MM.1S (cell line): ENCODE measurements at regions not wholly inside any gene's neighbourhood (a gene's known extent, or its start where the extent isn't known, plus 50 kb on each side); places are given as distances from the start of the nearest gene placed in this dataset.

Experiments used
- DNase-seq: peaks from one replicate; pipeline ENCODE4 v3.0.0-alpha.2; 2015
- H2AFZ ChIP-seq: fragments of 300-600 bp; sonication (generic); 2 replicates; pipeline ENCODE4 v1.6.0; 2016; ENCODE audit warnings: antibody characterized with exemption, low read length
- H3F3A ChIP-seq: fragments of 300-600 bp; sonication (generic); 2 replicates; pipeline ENCODE4 v1.6.1; 2016; ENCODE audit warnings: mild to moderate bottlenecking, antibody characterized with exemption, low read length, moderate library complexity, mixed read lengths; ENCODE audit not compliant: insufficient read depth
- H3K27ac ChIP-seq: fragments of 300-600 bp; sonication (generic); 2 replicates; pipeline ENCODE4 v1.5.1; 2016; ENCODE audit warnings: mild to moderate bottlenecking, low read length
- H3K27me3 ChIP-seq: fragments of 300-600 bp; sonication (generic); replicated peaks from 2 replicates; pipeline ENCODE4 v1.6.0; 2016; ENCODE audit warnings: low read length; ENCODE audit not compliant: insufficient read depth
- H3K36me3 ChIP-seq: fragments of 300-600 bp; sonication (generic); replicated peaks from 2 replicates; pipeline ENCODE4 v1.6.1; 2016; ENCODE audit warnings: mild to moderate bottlenecking, low read length, mixed read lengths; ENCODE audit not compliant: insufficient read depth
- H3K4me1 ChIP-seq: fragments of 300-600 bp; sonication (generic); 2 replicates; pipeline ENCODE4 v1.6.1; 2016; ENCODE audit warnings: low read length, mixed read lengths
- H3K4me2 ChIP-seq: fragments of 300-600 bp; sonication (generic); 2 replicates; pipeline ENCODE4 v1.6.0; 2016; ENCODE audit warnings: low read depth, low read length
- H3K4me3 ChIP-seq: fragments of 300-600 bp; sonication (generic); 2 replicates; pipeline ENCODE4 v1.5.1; 2016; ENCODE audit warnings: low read length, mixed read lengths
- H3K79me2 ChIP-seq: fragments of 300-600 bp; sonication (generic); 2 replicates; pipeline ENCODE4 v1.6.1; 2016; ENCODE audit warnings: mixed run types, low read length, mixed read lengths
- H3K9ac ChIP-seq: fragments of 300-600 bp; sonication (generic); 2 replicates; pipeline ENCODE4 v1.6.1; 2016; ENCODE audit warnings: low read length, mixed read lengths
- H3K9me2 ChIP-seq: fragments of 300-600 bp; sonication (generic); replicated peaks from 2 replicates; pipeline ENCODE4 v1.6.1; 2016; ENCODE audit warnings: mild to moderate bottlenecking, low read length, mixed read lengths; ENCODE audit not compliant: insufficient read depth
- H3K9me3 ChIP-seq: fragments of 300-600 bp; sonication (generic); replicated peaks from 2 replicates; pipeline ENCODE4 v1.6.1; 2016; ENCODE audit warnings: mild to moderate bottlenecking, low read length, mixed read lengths; ENCODE audit not compliant: insufficient read depth
- H4K20me1 ChIP-seq: fragments of 300-600 bp; sonication (generic); 2 replicates; pipeline ENCODE4 v1.6.1; 2016; ENCODE audit warnings: mild to moderate bottlenecking, low read length, moderate library complexity, mixed read lengths; ENCODE audit not compliant: insufficient read depth
- EZH2 ChIP-seq: fragments of 300-600 bp; sonication (generic); optimal IDR thresholded peaks from 2 replicates; pipeline ENCODE3; 2017; ENCODE audit warnings: low read depth, mild to moderate bottlenecking, antibody characterized with exemption, low read length, mixed read lengths
- EZH2phosphoT487 ChIP-seq: fragments of 300-600 bp; sonication (generic); IDR thresholded peaks from 2 replicates; pipeline ENCODE4 v1.6.1; 2018; ENCODE audit warnings: antibody characterized with exemption, low read length
- TF ChIP-seq, protein P1 (sequence below): fragments of 300-600 bp; sonication (generic); IDR thresholded peaks from 2 replicates; pipeline ENCODE4 v1.5.1; 2016; ENCODE audit warnings: antibody characterized with exemption, low read length, mixed read lengths

DNA sequence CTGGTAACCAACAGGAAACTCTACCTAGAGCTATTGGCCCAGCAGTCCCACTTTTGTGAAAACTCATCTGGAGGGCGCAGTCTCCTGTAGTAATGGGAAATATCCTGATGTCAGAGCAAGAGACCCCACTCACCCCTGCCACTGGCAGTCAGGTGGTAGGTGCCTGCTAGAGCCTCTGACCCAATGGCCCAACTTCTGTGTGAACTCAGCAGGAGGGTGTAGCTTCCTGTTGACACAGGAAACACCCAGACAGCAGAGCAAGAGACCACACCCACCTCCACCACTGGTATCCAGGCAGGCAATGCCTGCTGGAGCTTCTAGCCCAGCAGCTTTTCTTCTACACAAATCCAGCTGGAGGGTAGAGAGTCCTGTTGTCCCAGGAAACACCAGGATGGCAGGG lies 1176.8 kb upstream of the PRR20A start:
- Histone ChIP-seq H3K9ac (no peak overlapping the region), H3F3A (no peaks in the 10 kb centered on the region), H3K79me2 (no peaks in the 10 kb centered on the region), H3K9me2 (no peaks in the 10 kb centered on the region), H3K4me2 (no peak overlapping the region), H3K9me3 (no peaks in the 10 kb centered on the region), H3K4me3 (no peak overlapping the region), H2AFZ (no peak overlapping the region), H4K20me1 (no peaks in the 10 kb centered on the region), H3K27me3 (no peaks in the 10 kb centered on the region), H3K36me3 (no peaks in the 10 kb centered on the region), H3K27ac (no peak overlapping the region), H3K4me1 (no peaks in the 10 kb centered on the region)
- no peak for DNase-seq
- TF ChIP-seq EZH2phosphoT487 (no peak), EZH2 (no peak)
- TF ChIP-seq, protein P1, sequence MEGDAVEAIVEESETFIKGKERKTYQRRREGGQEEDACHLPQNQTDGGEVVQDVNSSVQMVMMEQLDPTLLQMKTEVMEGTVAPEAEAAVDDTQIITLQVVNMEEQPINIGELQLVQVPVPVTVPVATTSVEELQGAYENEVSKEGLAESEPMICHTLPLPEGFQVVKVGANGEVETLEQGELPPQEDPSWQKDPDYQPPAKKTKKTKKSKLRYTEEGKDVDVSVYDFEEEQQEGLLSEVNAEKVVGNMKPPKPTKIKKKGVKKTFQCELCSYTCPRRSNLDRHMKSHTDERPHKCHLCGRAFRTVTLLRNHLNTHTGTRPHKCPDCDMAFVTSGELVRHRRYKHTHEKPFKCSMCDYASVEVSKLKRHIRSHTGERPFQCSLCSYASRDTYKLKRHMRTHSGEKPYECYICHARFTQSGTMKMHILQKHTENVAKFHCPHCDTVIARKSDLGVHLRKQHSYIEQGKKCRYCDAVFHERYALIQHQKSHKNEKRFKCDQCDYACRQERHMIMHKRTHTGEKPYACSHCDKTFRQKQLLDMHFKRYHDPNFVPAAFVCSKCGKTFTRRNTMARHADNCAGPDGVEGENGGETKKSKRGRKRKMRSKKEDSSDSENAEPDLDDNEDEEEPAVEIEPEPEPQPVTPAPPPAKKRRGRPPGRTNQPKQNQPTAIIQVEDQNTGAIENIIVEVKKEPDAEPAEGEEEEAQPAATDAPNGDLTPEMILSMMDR, result no peak

DNA sequence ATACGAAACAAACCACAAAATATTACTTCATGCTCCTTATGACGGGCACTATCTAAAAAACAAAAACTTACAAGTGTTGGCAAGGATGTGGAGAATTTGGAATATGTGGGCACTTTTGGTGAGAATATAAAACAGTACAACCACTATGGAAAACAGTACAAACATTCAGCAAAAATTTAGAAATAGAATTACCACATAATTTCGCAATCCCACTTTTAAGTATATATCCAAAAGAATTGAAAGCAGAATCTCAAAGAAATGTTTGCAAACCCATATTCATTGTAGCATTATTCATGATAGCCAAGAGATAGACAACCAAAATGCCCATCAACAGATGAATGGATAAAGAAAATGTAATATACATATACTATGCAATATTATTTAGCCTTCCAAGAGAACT lies 1173.7 kb upstream of the PRR20A start:
- H3K4me1 ChIP-seq, result no peaks in the 10 kb centered on the region
- H3F3A ChIP-seq, result no peaks in the 10 kb centered on the region
- no peaks in the 10 kb centered on the region for H3K27me3 ChIP-seq
- H3K27ac ChIP-seq, result no peak overlapping the region
- H3K4me3 ChIP-seq, result no peak overlapping the region
- no peaks in the 10 kb centered on the region for H3K36me3 ChIP-seq
- no peaks in the 10 kb centered on the region for H4K20me1 ChIP-seq
- TF ChIP-seq, protein P1, result no peak
- TF ChIP-seq EZH2phosphoT487 (no peak), EZH2 (no peak)
- no peaks in the 10 kb centered on the region for H3K79me2 ChIP-seq
- DNase-seq, result no peak
- no peaks in the 10 kb centered on the region for H3K9me2 ChIP-seq
- H3K4me2 ChIP-seq, result no peak overlapping the region
- no peak overlapping the region for H2AFZ ChIP-seq
- no peak overlapping the region for H3K9ac ChIP-seq
- no peaks in the 10 kb centered on the region for H3K9me3 ChIP-seq

DNA sequence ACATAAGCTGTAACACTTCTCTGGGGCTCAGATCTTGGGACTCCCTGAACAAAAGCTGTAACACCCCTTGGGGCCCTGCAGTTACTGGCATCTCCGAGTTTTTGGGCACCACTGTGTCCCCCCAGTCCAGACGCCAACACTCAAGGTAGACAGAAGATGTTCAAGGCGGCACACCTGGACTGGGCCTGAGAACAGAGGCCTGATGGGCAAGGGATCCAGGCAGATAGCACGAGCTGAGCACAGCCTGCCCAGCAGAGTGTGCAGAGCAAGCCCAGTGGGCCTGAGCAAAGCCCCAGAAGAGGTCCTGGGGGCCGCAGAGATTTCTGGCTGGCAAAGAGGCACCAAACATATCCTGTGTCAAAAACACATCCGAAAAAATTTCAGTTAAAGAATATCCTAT lies 1163.3 kb upstream of the PRR20A start:
- no peaks in the 10 kb centered on the region for H3K9me3 ChIP-seq
- H3K4me1 ChIP-seq, result no peaks in the 10 kb centered on the region

More for the DNA sequence above, 1163.3 kb upstream of the PRR20A start:
- H3F3A ChIP-seq, result no peaks in the 10 kb centered on the region
- H4K20me1 ChIP-seq, result no peaks in the 10 kb centered on the region
- H3K9ac ChIP-seq, result no peak overlapping the region
- no peaks in the 10 kb centered on the region for H3K79me2 ChIP-seq
- H3K4me2 ChIP-seq, result no peak overlapping the region
- DNase-seq, result no peak
- H3K36me3 ChIP-seq, result no peaks in the 10 kb centered on the region
- no peak overlapping the region for H3K27ac ChIP-seq
- no peak overlapping the region for H2AFZ ChIP-seq
- H3K9me2 ChIP-seq, result no peaks in the 10 kb centered on the region
- H3K4me3 ChIP-seq, result no peak overlapping the region
- TF ChIP-seq EZH2phosphoT487, result no peak
- no peak for TF ChIP-seq EZH2
- TF ChIP-seq, protein P1, result no peak
- no peaks in the 10 kb centered on the region for H3K27me3 ChIP-seq
